ENCODE measurements at regions not wholly inside any gene's neighbourhood (a gene's known extent, or its start where the extent isn't known, plus 50 kb on each side); places are given as distances from the start of the nearest gene placed in this dataset.
"Not testable (repeated sequence)": the region's sequence is repeated elsewhere in the genome, so short reads cannot be mapped to it uniquely, and the experiment has no call there.

DNA sequence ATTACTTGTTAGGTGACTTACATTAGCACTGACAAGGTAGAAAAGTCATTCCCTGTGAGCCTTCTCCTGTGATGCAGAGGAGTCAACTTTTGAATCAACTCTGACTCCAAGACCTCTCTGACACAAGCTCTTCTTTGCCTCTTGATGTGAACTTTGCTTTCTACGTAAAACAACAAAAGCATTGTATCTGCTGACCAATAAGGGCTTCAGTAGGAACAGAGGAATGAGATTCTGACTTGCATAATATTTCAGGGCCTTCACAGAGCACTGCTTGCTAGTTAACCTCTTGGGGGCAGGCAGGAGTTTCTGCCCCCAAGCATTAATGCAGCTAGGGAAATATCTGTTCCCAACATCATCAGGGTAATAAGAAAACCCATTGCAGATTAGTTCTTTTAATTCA, 791.5 kb downstream of the BCL11A start:
- ATAC-seq (no peak), DNase-seq (ENCODE audit: low spot score) (no peak)
- intact Hi-C loops (cut with DNase I) = no loop called here

DNA sequence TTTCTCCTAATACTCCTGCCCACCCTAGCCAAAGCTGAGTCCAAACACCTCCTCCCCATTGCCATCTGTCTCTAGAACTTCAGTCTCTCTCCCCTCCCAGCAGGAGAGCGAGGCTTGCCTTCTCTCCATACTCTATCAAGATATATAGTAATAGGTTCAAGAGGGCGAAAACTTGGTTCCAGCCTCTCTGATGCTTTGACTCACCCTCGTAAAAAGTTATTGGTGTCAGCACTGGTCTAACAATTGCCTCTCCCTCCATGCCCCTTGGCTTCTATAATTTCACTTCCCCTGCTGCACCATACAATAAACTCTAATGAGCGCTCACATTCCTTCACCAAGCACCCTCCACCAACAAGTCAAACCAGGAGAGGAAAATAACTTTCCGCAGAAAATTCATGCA, 797.3 kb downstream of the BCL11A start:
- intact Hi-C loops (cut with DNase I) = no loop called here
- ATAC-seq = no peak

DNA sequence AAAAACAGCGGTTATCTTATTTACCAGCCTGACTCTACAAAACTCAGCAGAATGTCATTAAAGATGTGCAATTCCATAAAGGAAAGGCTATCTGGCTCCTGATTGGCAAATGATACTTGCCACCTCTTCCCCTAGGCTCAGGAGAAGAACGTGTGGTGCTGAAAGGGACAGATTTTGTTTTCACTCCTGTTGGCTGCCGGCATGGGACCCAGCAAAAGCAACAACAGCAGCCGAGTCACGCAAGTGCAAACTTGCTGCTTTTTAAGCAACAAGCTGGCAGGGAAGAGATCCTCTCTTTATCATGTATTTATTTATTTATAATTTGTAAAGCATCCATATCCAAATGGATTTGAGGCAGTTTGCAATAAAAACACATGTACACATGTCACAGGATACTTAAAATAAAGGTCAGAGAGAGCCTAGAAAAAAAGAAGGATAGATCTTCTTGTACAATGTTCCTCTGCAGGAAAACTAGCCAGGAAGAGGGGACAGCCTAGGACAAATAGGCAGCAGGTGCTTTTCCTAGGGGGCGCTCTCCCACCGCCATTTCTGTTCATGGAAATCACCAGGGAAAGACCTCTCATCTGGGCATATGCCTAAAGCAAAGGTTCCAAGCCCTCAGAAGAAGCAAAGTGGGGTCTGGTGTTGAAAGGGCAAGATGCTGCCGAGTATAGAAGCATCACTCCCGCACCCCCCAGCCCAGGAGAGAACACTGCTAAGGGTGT, 799.3 kb downstream of the BCL11A start:
- DNase-seq (ENCODE audit: low spot score) (no peak), ATAC-seq (no peak)
- intact Hi-C loops (cut with DNase I) = no loop called here

More for the DNA sequence above, 797.3 kb downstream of the BCL11A start:
- DNase-seq (ENCODE audit: low spot score) = no peak

DNA sequence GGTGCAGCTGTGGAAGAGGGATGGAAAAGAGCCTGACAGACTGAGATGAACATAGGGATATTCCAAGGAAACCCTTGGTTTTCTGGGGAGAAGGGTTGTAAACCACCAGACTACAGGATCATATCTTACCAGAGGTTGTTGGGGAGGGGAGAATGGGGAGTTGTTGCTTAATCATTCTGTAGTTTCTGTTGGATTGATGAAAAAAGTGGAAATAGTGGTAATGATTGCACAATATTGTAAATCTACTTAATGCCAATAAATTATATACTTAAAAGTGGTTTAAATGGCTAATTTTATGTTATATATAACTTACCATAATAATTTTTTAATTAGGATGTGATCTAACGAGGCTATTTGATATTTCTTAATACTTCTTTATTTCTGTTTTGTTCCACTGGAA, 800.9 kb downstream of the BCL11A start:
- DNase-seq (ENCODE audit: low spot score) (no peak), ATAC-seq (no peak)
- intact Hi-C loops (cut with DNase I) = no loop called here

DNA sequence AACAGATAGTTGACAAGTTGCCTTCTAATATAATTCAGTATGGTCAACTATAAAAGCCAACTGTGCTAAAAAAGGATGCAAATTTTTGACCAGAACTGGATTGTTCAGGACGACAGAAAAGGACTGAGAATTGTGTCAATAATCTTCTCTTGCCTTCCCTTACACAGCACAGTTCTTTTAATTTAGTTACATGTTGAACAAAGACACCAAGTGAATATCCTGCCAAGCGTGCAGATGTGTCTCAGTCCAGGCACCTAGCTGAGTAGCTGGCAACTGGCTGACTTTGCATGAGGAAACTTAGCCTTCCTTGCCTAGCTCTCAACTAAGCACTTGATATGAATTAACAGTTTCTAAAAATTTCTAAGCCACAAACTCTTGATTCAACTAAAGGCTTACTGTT, 801.4 kb downstream of the BCL11A start:
- intact Hi-C loops (cut with DNase I) = no loop called here
- ATAC-seq = no peak
- no peak for DNase-seq (ENCODE audit: low spot score)

DNA sequence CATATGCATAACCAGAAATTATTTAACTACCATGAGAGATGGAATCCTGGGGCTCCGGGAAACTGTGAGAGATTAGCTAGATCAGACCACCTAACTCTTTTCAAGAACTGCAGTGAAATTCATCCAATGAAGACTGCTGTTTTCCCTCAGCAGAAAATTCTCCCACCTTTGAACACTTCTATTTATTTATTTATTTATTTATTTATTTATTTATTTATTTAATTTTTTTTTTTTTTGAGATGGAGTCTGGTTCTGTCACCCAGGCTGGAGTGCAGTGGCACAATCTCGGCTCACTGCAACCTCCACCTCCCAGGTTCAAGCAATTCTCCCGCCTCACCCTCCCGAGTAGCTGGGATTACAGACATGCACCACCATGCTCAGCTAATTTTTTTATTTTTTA, 802.2 kb downstream of the BCL11A start:
- DNase-seq (ENCODE audit: low spot score); intact Hi-C loops (cut with DNase I); ATAC-seq: not testable (repeated sequence)

DNA sequence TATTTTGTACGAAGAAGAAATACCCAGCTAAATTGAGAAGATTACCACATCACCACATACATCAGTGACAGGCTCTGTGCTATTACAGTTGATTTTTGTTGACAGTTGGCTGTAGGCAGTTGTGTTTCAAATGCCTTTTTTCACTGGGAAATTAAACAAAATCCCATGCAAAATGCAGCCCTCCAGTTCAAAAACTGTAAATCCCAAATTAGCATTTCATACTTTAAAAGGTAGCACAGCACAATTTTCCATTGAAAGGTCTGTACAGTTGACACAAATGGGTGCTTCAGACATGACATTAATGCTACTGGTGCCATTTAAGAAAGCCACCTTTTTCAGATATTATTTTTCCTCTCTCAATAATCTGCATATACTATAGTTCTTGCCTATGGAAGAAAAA, 807.2 kb downstream of the BCL11A start:
- ATAC-seq = no peak
- DNase-seq (ENCODE audit: low spot score) = no peak
- intact Hi-C loops (cut with DNase I) = no loop called here

DNA sequence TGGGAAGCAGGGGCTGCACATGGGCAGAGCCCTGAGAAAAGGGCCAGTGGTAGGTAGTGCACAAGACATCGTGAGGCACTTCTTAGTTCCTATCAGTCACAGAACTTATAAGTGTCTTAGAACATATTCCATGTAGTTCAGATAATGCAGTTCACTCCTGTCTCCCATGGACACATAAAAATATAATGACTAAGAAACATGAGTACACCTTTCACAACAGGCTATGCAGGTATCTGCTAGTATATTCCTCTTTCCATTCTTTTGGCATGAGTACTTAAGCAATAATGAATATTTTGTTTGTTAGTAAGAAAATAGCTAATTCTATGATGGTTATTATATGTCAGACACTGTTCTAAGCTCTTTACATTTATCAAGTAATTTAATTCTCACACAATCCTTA, 808.4 kb downstream of the BCL11A start:
- intact Hi-C loops (cut with DNase I) = no loop called here
- no peak for ATAC-seq
- no peak for DNase-seq (ENCODE audit: low spot score)

DNA sequence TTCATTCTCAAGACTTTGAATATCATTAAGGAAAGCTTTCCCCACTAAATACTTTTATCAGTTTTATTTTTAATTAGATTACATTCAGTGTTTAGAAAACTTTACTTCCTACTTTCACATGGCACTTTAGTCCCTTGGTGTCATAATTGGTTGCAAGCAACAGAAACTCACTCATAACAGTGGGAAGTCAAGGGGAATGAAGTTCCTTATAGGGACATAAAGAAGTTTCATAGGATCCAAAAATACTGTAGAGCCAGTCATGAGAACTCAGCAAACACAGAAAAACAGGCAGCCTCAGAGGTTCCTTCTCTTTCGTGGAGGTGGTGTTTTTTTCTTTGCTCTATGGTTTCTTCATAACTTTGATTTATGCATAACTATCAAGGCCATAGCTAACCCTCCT, 809.0 kb downstream of the BCL11A start:
- intact Hi-C loops (cut with DNase I) = no loop called here
- ATAC-seq = no peak
- no peak for DNase-seq (ENCODE audit: low spot score)

DNA sequence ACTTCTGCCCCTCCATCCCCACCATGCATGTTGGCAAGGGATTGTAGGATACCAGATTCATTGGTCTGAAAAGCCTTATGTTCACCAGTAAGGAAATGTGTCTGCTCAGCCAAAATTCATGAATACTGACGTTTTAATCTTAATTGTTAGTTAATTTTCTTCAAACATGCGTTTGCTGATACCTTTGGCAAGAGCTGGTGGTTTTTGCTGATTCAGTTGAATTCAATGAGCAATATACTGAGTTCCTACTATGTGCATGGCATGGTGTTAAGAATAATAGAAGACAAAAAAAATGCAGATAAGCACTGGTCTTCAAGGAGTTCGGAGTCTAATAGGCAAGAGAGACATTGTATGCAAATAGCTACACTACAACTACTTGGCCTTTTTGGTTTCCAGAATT, 811.6 kb downstream of the BCL11A start:
- no peak for ATAC-seq
- intact Hi-C loops (cut with DNase I) = no loop called here
- DNase-seq (ENCODE audit: low spot score) = no peak

DNA sequence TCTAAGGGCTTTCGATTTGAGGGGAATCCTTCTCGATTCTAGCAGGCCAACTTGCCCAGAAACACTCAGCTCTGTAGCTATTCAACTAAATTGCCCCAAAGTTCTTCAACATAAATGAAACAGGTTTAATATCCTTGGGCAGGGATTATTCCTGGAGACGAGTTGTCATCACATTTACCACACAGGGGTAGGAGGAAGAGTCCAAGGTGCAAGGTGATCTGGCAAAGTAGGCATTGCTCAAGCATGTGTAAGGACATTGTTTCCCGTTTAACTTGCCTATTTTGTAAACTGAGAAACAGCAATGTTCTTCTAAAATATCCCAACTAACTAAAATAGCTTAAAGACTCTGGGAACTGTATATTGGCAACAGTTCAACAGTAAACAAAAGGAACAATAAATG, 814.3 kb downstream of the BCL11A start:
- ATAC-seq (no peak), DNase-seq (ENCODE audit: low spot score) (no peak)
- intact Hi-C loops (cut with DNase I) = no loop called here

DNA sequence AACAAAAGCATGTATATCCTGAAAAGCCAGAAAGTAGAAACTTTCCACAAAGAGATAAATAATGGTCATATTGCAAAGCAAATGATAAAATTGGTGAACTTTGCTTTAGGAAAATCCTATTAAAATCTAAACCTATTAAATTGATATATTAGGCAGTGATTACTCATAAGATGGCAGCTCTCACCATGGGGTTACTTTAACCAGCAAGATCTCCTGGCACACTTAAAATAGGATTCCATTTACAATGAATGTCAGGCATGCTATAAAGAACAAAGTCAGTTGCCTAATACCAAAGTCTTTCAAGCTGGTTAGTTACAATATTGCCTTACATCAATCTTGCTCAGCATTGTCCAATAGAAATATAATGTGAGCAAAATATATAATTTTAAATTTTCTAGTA, 816.2 kb downstream of the BCL11A start:
- DNase-seq (ENCODE audit: low spot score) (no peak), ATAC-seq (no peak)
- intact Hi-C loops (cut with DNase I) = no loop called here

DNA sequence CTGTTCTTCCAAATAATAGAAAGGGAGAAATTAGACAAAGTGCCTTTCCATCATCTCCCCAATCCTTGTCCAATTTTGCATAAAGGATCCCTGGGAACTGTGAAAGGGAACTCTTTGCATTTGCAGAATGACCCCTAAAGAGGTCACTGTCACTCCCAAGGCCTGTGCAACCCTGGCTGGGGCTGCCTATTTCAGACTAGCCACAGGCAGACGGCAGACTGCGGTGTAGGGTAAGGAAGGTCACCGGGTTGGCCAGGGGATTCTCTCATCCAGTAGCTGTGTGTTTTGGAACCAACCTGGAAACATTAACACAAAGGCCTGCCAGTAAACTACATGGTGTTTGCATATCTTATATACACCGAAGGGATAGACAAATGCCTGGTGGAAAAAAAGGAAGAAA, 818.7 kb downstream of the BCL11A start:
- ATAC-seq (no peak), DNase-seq (ENCODE audit: low spot score) (no peak)
- intact Hi-C loops (cut with DNase I) = no loop called here

DNA sequence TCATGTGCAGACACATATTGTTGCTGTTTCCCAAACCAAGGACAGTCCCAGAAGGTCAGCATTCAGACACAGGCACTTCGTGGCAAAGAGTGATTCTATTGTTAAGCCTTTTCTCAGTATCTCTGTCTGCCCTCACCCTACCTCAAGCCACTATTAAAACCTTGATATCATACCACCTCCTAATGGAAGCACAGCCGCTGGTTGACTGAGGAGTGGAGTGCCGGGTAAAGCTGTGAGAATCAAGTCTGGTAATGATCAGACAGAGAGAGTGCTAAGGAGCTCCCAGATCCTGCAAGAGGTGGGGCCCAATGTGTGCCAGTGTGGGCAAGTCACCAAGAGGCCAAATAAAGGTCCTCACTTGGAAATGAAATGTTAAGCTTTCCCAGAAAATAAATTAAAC, 819.5 kb downstream of the BCL11A start:
- ATAC-seq = no peak
- DNase-seq (ENCODE audit: low spot score) = no peak
- intact Hi-C loops (cut with DNase I) = no loop called here

DNA sequence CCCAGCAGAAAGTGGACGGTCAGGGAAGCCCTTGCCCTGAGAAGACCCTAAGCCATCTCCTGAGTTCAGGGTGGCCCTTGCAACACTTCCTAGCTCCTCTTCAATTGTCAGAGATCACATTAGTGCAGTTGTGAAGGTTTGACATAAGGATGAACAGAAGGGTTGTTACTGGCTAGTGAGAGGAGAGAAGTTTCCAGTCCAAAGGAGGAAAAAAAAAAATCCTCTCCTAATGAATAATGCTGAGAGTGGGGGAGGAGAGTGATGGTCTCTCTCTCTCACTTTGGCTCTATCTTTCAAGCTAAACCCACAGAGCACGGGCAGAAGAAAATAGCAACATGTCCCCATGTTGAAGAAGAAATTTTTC, 819.9 kb downstream of the BCL11A start:
- intact Hi-C loops (cut with DNase I) = no loop called here
- DNase-seq (ENCODE audit: low spot score) = no peak
- no peak for ATAC-seq

DNA sequence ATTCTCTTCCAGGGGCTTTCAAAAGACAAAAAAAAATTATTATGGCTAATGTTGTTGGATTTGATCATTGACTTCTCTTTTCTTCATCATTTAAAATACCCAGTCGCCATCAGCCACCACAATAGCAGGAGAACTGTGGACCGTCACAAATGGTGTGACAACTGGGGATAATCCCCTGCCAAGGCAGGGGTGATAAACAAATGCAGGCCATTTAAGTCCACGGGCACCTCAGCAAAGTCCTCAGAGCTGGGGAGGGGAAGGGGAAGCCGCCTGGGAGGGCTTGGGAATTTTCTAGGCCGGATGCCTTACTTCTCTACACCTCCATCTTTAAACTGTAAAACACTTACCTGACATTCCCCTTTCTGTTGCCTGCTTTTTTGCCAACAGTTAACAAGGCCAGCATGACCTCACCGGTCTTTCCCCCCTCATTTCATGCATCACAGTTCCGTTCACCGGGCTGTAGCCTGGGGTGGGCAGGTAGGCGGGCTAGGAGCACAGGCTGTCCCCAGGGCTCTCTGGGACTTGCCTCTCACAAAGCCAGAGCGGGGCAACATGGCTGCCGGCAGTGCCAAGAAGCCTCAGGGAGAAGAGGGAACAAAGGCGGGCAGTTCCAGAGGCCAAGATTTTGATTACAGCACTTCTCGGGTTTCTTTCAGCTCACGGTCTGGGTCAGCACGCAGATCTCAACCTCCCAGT, 820.4 kb downstream of the BCL11A start:
- DNase-seq (ENCODE audit: low spot score) = no peak
- ATAC-seq = no peak
- intact Hi-C loops (cut with DNase I) = no loop called here

DNA sequence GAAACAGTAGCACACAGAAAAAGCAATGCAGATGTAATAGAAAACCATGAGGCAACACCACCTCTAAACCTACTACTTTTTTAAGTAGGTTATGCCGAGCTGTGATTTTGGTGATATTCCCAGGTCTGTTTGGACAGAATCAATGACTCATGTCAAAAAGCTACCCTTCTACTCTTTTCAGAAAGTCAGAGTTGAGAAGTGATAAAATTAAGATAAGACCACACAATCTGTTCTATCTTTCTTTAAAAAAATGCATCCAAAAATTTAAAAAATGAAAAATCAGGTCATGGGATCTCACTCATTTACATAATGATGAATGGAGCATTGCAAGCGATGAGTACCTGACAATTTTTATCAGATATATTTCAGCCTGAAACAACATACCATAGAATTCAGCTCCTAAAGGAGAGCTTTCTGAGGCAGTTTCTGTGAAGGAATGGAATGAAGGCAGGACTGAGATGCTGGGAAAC, 826.3 kb downstream of the BCL11A start:
- ATAC-seq = no peak

DNA sequence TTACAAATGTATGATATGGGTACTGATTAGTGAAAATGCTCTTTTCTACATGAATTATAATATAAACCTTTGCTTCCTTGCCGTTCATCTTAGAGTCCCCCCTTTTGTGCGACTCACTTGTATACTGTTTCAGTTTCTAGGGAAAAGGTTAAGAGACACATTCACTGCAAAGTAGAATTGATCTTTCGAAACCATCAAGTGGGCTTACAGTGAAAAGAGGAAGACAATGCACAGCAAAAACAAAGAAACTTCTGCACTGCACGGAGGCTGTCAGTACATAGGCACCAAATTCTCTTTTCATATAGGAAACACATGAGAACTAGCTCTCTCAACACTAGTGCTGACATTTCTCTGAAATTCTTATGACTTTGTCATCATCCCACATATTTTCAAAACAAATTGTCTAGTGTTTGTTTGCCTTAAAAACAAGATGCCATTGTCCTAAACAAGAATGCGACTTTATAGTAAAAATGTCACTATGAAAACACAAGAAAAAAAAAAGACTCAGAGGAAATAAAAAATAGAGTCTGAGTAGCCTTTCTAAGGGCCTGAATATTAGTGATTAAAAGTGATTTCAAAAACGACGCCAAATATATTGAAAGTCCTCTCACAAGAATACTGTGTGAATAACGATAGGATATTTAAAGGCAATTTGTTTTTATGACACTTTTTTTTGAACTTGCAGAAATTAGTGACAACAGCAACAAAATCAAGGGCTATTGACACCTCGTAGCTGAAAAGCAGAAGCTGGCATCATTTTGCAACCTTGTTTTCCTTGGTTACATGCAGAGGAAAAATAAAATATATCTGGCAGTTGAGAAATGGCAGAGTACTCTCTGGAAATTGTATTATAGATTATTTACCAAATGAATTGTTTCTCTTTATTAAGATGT, 827.0 kb downstream of the BCL11A start:
- intact Hi-C loops (cut with DNase I) = no loop called here
- ATAC-seq = no peak

More for the DNA sequence above, 826.3 kb downstream of the BCL11A start:
- no peak for DNase-seq (ENCODE audit: low spot score)
- intact Hi-C loops (cut with DNase I) = no loop called here

DNA sequence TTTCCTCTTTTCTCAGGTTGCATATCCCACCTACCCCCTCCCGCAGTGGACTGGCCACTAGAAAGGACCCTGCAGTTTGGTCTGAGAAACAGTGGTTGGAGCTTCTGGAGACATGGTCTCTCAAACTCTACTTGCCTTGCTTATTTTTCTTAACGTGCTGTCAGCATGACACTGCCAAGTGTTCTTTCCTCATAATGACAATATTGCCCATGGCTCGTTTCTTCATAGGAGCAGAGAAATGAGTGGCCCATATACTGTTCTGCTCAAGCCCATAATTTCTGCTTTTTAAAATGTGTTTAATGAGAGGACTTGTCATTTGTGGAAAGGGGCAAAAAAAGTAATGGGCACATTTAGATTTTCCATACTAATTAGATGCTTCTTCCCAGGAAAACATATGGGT, 828.7 kb downstream of the BCL11A start:
- intact Hi-C loops (cut with DNase I) = no loop called here
- no peak for ATAC-seq
- DNase-seq (ENCODE audit: low spot score) = no peak

More for the DNA sequence above, 827.0 kb downstream of the BCL11A start:
- no peak for DNase-seq (ENCODE audit: low spot score)

DNA sequence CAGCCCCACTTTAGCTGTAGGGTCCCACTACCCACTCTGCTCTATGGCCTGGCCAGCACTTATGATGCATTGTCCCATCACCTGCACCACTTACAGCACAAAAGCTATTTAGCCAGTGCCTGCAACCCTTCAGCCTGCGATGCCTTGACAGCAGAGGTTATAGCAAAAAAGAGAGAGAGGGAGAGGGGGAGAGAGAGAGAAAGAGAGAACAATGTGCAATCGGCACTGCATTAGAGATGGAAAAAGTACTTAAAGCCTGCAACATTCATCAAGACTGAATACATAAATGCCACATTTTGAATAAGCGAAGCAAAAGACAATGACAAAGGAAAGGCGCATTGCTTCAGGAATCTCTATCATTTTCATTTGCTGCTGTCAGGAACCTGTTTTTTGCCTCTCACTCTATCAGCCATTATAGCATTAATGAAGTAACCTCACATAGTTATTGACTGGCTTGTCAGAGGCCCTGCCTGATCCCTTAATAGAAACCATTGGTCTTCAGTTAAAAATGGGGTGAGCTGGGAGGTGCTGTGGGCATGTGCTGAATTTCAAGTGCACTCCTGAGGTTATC, 833.1 kb downstream of the BCL11A start:
- DNase-seq (ENCODE audit: low spot score) (no peak), ATAC-seq (no peak)
- intact Hi-C loops (cut with DNase I) = no loop called here

Data from sciatic nerve (tissue), 2 donors.